ENCODE measurements at regions not wholly inside any gene's neighbourhood (a gene's known extent, or its start where the extent isn't known, plus 50 kb on each side); places are given as distances from the start of the nearest gene placed in this dataset.

DNA sequence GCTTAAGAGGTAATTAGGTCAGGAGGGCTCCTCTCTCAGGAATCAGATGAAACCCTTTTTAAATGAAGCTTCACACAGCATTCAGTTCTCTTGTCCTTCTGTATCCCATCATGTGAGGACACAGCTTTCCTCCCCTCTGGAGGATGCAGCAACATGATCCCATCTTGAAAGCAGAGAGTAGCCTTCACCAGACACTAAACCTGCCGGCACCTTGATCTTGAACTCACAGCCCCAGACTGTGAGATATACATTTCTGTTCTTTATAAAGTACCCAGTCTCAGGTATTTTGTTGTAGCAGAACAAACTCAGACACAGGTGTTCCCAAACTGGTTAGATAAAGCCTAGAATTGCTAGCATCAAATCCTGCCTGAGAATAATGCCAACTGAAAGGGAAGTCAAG lies 83.7 kb upstream of the PRICKLE2 start:
- TF ChIP-seq POLR2AphosphoS5 (IDR thresholded peaks at IDR 0.05) (no peak), POLR2A (IDR thresholded peaks at IDR 0.05) (no peak)
- TF ChIP-seq, protein P1, sequence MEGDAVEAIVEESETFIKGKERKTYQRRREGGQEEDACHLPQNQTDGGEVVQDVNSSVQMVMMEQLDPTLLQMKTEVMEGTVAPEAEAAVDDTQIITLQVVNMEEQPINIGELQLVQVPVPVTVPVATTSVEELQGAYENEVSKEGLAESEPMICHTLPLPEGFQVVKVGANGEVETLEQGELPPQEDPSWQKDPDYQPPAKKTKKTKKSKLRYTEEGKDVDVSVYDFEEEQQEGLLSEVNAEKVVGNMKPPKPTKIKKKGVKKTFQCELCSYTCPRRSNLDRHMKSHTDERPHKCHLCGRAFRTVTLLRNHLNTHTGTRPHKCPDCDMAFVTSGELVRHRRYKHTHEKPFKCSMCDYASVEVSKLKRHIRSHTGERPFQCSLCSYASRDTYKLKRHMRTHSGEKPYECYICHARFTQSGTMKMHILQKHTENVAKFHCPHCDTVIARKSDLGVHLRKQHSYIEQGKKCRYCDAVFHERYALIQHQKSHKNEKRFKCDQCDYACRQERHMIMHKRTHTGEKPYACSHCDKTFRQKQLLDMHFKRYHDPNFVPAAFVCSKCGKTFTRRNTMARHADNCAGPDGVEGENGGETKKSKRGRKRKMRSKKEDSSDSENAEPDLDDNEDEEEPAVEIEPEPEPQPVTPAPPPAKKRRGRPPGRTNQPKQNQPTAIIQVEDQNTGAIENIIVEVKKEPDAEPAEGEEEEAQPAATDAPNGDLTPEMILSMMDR (IDR thresholded peaks at IDR 0.05 in 8 of 11, conservative IDR thresholded peaks at IDR 0.05 in 3 of 11), result no peak

Data from spleen (tissue), 7 donors.